Fibroblast of skin of left quadriceps (primary cell): ENCODE measurements at regions not wholly inside any gene's neighbourhood (a gene's known extent, or its start where the extent isn't known, plus 50 kb on each side); places are given as distances from the start of the nearest gene placed in this dataset.
"Not testable (repeated sequence)": the region's sequence is repeated elsewhere in the genome, so short reads cannot be mapped to it uniquely, and the experiment has no call there.

Source experiments
- DNase-seq, 2 experiments: peaks; one replicate each; pipeline ENCODE4 v3.0.0-alpha.2; 2013; ENCODE audit warnings: low read depth in 2 of 2

DNA sequence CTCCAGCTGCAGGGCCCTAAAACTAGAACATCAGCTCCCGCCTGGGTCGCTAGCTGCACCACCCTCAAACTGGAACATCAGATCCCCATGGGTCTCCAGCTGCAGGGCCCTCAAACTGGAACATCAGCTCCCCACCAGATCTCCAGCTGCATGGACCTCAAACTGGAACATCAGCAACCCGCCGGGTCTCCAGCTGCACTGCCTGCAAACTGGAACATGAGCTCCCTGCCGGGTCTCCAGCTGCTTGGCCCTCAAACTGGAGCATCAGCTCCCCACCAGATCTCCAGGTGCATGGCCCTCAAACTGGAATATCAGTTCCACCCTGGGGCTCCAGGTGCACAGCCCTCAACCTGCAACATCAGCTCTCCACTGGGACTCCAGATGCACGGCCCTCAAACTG, 82.7 kb downstream of the TFRC start:
- not testable (repeated sequence) for DNase-seq

DNA sequence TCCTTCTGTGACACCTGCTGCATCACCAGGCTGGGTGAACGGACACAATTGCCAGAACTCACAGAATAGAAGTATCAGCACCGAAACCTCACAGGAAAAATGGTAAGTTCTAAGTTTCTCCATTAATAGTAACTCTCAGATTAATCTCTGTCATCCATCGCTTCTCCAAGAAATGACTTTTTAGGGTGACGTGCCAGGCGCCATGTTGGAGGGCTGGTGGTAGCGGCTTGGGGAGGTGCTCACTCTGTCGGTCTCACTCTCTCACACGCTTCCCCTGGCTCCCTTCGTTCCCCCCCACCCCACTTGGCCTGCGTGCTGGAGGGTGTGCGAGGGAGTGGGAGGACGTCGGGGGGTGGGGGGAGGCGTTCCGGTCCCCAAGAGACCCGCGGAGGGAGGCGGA, 85.6 kb downstream of the TFRC start:
- not testable (repeated sequence) for DNase-seq

DNA sequence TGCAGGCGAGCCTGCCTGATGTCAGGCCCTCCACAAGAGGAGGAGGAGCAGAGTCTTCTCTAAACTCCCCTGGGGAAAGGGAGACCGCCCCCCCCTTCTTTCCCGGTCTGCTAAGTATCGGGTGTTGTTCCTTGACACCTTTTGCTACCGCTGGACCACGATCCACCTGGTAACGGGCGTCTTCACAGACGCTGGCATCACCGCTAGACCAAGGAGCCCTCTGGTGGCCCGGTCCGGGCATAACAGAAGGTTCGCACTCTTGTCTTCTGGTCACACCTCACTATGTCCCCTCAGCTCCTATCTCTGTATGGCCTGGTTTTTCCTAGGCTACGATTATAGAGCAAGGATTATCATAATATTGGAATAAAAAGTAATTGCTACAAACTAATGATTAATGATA, 86.0 kb upstream of the TNK2 start:
- not testable (repeated sequence) for DNase-seq

DNA sequence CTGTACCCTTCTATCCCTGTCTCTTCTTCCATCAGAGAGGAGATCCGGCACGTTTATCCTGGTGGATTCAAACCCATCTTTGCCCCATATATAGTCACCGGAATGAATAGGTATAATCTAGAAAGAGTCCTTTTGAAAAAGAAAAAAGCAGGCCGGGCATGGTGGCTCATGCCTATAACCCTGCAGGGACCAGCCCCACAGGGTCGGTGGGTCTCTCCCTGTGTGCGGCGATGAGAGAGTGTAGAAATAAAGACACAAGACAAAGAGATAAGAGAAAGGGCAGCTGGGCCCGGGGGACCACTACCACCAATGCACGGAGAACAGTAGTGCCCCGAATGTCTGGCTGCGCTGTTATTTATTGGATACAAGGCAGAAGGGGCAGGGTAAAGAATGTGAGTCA, 85.3 kb upstream of the TNK2 start:
- DNase-seq: not testable (repeated sequence)

DNA sequence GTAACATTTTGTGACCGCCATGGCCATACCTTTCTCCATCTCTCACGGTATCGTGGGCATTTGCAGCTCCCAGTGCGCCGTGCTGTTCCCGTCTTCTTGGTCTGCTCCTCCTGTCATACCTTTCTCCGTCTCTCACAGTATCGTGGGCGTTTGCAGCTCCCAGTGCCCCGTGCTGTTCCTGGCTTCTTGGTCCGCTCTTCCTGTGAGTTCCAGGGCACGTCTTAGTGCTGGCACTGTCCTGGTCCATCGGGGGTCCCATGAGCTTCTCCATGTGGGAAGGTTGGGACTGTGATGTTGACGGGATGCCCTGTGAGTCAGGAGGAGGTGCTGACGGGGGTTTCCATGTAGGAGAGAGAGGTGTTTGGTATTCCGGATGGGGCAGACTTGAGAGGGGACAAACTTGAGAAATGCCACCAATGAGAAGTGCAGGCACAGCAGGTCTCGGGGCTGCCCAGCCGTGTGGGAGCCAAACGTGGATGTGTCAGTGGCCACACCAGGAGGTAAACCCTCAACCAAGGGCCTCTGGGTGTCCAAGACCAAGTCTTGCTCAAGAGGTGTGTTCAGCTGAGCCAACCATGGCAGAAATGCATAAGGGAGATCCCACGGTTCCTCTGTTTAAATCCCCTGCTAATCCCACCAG, 84.7 kb upstream of the TNK2 start:
- DNase-seq: not testable (repeated sequence)

DNA sequence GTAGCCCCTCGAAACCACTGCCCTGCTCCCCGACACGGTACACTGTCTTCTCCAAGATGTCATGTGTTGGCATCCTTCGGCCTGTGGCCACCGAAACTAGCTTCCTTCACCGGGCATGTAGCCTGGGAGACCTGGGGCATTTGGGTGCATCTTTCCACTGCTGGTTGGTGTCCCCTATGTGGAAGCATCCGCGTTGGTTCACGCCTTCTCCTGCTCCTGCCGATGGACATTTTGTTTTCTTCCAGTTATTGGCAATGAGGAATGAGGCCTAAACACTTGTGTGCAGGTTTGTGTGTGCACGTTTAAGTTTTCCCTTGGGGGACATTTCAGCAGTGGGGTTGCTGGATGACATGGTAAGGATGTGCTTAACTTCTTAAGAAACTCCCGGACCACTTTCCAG, 83.6 kb upstream of the TNK2 start:
- not testable (repeated sequence) for DNase-seq

DNA sequence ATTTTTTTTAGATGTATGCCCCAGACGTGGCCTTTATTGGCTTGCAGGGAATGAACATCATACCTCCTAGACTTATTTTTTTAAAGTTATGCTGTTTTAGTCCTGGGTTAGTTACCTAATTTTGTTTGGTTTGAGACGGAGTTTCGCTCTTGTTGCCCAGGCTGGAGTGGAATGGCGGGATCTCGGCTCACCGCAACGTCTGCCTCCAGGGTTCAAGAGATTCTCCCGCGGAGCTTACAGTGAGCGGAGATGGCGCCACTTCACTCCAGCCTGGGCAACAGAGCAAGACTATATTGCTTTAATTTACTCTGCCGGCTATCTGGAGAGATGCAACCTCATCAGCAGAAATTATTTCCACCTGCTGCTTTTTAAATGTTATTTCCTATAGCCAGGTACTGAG, 82.9 kb upstream of the TNK2 start:
- DNase-seq: not testable (repeated sequence)

DNA sequence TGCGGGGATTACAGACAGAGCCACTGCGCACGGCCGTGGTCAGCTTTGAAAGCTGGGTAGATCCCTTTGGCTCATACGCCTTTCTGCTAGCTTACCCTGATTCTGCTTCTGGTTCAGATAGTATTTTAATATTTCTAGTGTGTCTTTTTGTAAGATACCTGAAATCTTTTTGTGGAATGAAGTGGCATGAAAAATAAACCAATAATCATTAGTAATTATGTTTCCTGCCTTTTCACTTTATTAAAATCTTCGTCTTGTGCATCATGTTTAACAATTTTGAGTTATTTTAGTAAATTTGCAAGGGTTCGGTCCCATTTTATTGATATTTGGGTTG, 82.5 kb upstream of the TNK2 start:
- DNase-seq: not testable (repeated sequence)

DNA sequence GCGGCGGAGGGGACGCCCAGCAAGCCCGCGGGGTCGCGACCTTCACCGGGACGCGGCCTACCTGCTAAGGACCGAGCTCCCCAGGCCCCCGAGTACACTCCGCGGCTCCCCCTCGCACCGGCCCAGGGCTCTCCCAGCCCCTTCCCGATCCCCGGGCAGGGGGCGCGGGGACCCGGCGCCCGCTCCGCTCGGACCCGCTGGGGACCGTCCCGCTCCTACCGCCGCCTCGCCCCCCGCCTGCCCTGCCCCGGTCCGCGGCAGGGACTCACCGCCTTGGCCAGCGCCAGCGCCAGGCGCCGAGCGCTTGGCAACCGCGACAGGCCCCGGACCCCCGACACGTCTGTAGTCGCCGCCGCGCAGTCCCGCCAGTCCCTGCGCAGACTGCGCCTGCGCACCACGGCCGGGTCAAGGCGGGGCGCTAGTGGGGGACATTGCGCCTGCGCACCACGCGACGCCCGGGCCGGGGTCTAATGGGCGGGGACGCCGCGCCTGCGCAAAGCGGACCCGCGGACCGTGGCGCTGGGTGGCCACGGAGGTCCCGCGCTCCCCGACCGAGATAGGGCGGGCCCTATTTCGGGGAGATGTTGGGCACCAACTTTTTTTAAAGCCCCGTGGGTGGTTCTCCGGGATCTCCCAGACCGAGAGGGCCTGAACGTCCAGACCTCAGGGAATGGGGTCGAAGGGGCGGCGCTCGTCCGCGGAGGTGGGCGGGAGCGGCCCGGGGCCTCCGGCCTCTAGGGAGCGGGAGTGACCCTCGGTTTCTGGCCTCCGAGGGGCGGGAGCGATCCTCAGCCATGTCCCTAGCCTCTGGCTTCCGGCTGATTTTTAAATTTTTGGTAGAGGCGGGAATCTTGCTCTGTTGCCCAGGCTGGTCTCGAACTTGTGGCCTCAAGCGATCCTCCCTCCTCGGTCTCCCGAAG, 81.8 kb upstream of the TNK2 start:
- DNase-seq: peak; percentile 59 to 66

DNA sequence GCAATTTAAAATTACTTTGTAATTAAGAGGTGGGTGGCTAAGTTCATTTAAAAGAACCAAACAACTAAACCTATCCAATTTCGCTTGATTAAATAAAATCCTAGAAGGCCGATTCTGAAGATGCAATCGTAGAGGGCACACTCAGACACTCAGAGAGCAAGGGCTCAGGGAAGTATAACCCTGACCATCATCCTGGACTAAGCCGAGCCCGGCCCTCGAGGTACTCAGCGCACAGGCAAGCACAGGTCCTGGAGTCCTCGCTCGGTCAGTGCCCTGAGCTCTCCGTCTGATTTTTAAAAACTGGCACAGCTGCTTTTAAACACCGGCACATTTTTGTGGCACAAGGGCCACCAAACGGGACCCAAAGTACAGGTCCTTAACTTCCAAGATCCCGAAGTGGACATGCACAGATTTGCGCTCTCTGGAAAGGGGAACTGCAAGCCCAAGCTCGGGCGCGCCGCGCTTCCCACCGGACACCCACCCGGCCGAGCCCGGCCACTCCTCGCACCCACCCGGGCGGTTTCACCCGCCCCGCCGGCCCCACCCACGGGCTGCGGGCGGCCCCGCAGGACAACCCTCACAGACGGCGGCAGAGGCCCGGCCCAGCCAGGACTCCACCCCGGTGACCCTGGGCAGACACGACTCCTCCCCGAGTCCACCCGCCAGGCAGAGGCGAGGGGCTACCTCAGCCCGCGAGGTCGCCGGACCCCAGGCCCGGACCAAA, 81.0 kb upstream of the TNK2 start:
- DNase-seq: not testable (repeated sequence)

DNA sequence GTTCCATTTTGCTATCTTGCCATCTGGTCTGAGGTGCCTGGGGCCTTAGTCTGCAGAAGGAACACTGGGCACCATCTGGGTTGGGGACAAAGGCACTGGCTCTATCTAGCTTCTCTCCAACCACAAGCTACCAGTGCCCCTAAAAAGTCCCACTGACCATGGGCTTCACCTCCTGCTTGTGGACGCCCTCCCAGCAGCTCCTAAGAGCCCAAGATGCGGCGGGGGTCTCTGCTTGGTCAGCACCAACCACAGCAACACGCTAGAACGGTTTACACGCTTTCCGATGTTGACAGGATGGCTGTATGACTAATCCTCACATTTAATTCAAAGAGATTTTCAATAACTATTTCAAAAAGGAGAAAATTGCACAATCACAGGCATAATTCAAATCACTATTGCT, 80.4 kb upstream of the TNK2 start:
- not testable (repeated sequence) for DNase-seq

DNA sequence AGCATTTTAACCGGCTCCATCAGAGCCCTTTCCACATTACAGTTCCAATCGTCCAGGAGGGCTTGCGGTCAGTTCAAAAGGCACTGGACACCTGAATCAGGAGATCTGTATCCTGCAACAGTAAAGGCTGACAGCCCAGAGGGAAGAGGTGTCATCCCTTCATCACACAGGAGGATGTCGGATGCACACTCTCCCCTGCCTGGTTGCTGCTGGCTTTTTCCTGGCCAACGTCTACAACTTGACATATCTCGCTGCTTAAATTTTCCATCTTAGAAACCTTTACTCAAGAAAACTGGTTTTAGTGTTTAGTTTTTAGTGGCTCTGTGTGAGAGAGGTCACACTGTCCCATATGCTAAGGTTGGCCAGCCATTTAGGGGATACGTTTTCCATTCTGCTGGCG, 78.7 kb upstream of the TNK2 start:
- not testable (repeated sequence) for DNase-seq

DNA sequence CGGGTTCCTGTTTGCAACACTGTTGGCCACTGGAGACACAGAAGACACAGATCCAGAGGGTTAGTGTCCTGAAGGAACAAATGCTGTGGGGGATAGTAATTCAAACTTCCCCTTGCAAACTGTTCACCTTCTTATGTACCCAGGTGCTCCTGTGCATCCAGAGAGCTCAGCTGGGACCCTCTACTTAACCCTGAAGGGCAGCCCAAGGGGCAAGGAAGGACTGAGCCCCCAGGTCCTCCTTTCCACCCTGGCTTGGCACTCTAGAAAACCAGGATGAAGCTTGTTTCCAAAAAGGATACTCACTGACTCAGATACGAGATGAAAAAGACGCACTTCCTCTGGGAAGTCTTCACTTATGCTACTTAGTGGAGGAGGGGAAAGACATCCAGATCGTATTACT, 78.2 kb upstream of the TNK2 start:
- DNase-seq: not testable (repeated sequence)

DNA sequence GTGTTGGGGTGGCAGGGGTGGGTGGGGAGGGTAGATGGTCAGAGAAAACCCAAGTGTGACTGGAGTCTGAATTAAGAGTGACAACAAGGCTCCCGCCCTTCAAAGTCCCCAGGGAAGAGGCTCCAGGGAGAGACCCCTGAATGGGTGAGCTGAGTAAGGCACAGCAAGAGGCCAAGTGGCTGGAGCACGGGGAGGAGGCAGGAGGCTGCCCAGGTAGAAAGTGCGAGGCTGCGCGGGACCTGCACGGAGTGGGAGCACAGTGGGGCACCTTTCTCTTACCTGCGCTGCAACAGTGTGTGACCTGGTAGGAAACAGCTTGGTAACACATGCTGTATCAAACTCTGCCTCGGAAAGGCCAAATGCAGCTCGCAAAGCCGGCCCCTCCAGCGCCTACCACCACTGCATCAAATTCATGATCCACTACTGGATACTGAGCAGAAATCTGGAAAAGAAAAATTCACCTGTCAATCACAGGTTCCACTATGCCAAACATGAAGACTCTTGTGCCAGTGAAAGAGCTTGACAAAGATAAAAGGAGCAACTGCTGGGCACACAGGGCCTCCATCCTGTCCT, 77.1 kb upstream of the TNK2 start:
- DNase-seq: not testable (repeated sequence)

DNA sequence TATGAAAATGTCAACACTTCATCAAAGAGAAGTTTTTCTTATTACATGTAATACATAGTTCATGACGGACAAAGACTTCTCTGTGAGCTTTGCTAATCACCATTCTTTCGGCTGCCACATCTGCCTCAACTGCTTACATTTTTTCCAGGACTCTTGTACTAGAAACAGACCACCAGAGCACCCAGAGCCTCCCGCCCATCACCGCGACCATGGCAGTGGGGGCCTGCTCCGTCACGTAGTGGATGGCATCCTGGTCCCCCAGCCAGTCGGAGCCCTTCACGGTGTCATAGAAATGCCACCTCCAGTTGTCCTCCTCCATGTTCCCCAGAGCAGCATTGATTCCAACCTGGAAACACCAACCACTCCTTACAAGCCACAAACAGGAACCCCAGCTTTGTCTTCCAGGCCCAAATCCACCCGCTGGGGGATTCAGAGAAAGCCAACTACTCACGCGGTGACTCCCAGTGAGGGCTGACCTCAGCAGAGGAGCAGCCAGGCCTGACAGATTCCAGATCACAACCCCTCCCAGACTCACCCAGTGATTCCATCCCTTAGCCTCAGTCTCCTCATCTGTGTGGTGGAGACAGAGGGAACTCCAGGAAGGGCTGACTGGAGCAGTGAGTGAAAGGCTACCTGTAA, 76.2 kb upstream of the TNK2 start:
- not testable (repeated sequence) for DNase-seq

DNA sequence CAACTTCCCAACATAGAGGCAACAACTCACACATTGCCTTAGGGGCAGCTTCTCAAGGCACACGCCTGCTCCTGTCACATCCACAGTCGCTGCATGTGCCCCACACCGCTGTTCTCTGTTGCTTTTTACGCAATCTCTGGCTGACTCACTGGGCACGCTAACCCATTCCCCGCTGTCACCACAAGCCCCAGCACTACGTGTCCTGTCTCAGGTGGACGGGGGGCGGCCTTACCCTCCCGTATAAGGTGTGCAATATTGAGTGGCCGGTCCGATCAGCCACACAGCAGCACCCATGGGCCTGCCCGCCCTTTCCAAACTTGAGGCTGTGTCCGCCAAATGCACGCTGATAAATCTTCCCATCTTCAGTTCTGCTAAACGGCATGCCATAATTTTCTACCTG, 75.5 kb upstream of the TNK2 start:
- not testable (repeated sequence) for DNase-seq

DNA sequence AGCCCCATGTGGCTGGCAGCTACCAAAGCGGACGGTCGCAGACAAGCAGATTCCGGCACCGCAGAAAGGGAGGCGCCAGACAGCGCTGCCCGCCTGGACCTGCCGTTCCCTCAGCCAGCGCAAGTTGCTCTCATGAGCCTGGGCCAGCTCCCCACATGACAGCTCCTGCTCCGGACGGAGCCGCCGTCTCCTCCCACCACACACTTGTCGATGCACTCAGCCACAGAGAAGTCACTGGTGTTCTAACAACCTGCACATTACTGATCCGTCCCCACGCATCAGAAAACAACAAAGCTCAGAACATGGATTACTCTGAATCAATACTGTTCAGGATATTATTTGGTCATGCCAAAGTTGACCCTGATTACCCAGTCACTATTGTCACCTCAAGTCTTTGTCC, 74.4 kb upstream of the TNK2 start:
- DNase-seq: not testable (repeated sequence)

DNA sequence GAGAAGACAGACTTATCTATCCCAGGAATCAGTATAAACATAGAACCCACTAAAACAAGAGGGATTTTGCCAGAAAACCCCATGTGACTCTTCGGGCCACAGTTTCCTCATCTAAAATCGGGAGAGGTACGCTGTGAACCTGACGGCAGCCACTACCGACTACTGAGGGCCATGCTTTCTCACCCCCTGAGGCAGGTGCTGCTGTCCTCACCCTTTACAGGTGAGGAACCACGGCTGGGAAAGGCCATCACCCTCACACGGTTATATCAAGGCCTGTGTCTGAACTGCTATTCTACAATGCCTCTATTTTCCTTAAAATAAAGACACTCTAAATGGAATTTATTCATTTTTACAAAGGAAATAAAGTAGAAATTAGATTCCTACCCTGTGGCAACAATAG, 73.4 kb upstream of the TNK2 start:
- DNase-seq: not testable (repeated sequence)

DNA sequence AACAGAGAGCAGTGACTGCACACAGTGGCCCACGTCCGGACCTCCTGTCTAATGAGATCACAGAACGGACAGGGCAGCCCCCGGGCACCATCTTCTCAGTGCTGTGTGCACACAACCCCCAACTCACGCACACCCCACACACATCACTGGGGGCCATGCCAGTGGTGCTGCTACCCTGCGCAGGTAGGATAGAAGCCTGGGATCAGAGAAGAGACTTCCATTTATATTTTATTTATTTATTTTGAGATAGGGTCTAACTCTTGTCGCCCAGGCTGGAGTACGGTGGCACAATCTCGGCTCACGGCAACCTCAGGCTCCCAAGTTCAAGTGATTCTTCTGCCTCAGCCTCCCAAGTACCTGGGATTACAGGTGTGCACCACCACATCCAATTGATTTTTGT, 71.5 kb upstream of the TNK2 start:
- DNase-seq: not testable (repeated sequence)

DNA sequence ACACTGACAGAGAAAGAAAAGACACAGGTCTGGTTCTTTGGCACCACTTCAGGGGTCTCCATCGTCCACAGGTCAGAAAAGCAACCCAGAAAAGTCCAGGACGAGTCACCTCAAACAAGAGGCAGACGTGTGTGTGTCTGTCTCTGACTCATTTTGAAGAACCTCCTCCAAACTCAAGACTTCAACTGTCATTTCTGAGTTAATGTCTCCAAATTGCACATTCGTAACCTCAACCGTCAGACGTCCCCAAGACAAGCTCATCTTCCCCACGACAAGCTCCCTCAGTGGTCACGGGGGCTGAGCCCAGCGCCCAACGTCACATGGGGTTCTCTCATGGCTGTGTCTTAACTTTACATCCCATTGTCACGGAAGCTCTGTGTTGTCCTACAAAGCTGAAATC, 70.2 kb upstream of the TNK2 start:
- not testable (repeated sequence) for DNase-seq

DNA sequence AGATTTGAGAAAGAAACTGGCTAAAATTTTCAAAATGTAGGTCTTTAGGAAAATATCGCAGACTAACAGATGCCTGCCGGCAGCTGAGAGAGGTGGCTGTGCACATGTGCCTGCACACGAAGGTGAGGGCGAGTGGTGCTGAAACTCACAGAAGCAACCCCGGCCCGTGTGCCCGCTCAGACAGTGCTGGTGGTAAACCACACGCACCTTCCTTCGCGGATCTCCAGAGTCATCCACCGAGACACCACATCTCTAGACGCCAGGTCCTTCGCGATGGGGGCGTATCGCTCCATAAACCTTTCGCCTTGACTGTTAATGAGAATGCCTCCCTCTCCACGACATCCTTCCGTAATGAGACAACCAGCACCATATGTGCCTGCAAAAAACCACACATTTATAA, 68.5 kb upstream of the TNK2 start:
- not testable (repeated sequence) for DNase-seq

DNA sequence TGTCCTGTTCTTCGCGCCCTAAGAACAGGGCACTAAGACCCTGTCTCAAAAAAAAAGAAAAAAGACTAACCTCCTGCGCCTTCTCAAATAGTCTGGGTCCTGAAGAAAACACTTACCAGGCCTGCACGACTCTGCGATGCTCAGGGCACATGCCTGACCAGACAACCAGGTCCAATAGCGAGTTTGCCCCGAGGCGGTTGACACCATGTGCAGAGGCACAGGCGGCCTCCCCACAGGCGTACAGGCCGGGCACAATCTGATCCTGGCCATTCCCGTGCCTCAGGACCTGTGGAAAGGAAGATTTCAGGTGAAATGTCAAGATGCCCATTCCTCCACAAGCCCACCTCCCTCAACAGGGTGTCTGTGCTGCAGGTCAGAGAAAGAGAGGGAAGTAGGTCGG, 65.9 kb upstream of the TNK2 start:
- DNase-seq: not testable (repeated sequence)
